HCT116 (cell line): ENCODE measurements at regions not wholly inside any gene's neighbourhood (a gene's known extent, or its start where the extent isn't known, plus 50 kb on each side); places are given as distances from the start of the nearest gene placed in this dataset.
A peak's percentile ranks its signal among the peaks of the same experiment; 100 is the strongest.

Experiments used
- CTCF ChIP-seq, 3 experiments: fragments of 200-600 bp in 1 of 3; sonication (generic) in 1 of 3; IDR thresholded peaks in 2 of 3; conservative IDR thresholded peaks in 1 of 3; 2 replicates each; pipeline ENCODE4 v1.5.1; 2012 to 2017; ENCODE audit warnings: low read depth in 2 of 3, low read length in 2 of 3, antibody characterized with exemption in 1 of 3, borderline replicate concordance in 1 of 3, control low read depth in 1 of 3, mild to moderate bottlenecking in 1 of 3, mixed read lengths in 1 of 3, mixed run types in 1 of 3, moderate library complexity in 1 of 3; ENCODE audit not compliant: insufficient read depth in 1 of 3
- EZH2 ChIP-seq: fragments of 200-600 bp; sonication (generic); IDR thresholded peaks from 2 replicates; pipeline ENCODE4 v1.6.1; 2017; ENCODE audit warnings: antibody characterized with exemption, mixed run types
- EZH2phosphoT487 ChIP-seq: fragments of 200-600 bp; IDR thresholded peaks from 2 replicates; pipeline ENCODE4 v1.6.1; 2018; ENCODE audit warnings: antibody characterized with exemption, borderline replicate concordance
- POLR2A ChIP-seq: IDR thresholded peaks from 2 replicates; pipeline ENCODE4 v1.7.0; 2011; ENCODE audit warnings: borderline replicate concordance; ENCODE audit not compliant: insufficient read depth, insufficient read length; ENCODE audit errors: extremely low read depth
- SRF ChIP-seq: IDR thresholded peaks from 2 replicates; pipeline ENCODE4 v1.6.1; 2012; ENCODE audit warnings: low read depth
- TF ChIP-seq, protein P1 (sequence below): IDR thresholded peaks from 2 replicates; pipeline ENCODE4 v1.6.1; 2012; ENCODE audit warnings: low read depth
- TF ChIP-seq, protein P2 (sequence below): IDR thresholded peaks from 2 replicates; pipeline ENCODE4 v1.6.1; 2012

- TF ChIP-seq, protein P1, sequence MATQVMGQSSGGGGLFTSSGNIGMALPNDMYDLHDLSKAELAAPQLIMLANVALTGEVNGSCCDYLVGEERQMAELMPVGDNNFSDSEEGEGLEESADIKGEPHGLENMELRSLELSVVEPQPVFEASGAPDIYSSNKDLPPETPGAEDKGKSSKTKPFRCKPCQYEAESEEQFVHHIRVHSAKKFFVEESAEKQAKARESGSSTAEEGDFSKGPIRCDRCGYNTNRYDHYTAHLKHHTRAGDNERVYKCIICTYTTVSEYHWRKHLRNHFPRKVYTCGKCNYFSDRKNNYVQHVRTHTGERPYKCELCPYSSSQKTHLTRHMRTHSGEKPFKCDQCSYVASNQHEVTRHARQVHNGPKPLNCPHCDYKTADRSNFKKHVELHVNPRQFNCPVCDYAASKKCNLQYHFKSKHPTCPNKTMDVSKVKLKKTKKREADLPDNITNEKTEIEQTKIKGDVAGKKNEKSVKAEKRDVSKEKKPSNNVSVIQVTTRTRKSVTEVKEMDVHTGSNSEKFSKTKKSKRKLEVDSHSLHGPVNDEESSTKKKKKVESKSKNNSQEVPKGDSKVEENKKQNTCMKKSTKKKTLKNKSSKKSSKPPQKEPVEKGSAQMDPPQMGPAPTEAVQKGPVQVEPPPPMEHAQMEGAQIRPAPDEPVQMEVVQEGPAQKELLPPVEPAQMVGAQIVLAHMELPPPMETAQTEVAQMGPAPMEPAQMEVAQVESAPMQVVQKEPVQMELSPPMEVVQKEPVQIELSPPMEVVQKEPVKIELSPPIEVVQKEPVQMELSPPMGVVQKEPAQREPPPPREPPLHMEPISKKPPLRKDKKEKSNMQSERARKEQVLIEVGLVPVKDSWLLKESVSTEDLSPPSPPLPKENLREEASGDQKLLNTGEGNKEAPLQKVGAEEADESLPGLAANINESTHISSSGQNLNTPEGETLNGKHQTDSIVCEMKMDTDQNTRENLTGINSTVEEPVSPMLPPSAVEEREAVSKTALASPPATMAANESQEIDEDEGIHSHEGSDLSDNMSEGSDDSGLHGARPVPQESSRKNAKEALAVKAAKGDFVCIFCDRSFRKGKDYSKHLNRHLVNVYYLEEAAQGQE: no peak
- TF ChIP-seq CTCF (IDR thresholded peaks at IDR 0.05 in 2 of 3, conservative IDR thresholded peaks at IDR 0.05 in 1 of 3; ENCODE audit: borderline replicate concordance in 1 of 3, insufficient read depth in 1 of 3, low read depth in 2 of 3, low read length in 2 of 3): peak; percentile 42 to 72 (median 53)
- TF ChIP-seq POLR2A: no peak
- TF ChIP-seq, protein P2, sequence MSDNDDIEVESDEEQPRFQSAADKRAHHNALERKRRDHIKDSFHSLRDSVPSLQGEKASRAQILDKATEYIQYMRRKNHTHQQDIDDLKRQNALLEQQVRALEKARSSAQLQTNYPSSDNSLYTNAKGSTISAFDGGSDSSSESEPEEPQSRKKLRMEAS: peak; percentile 28; the same call in 1 of the 2 replicates
- TF ChIP-seq EZH2phosphoT487: no peak
- no peak for TF ChIP-seq EZH2
- no peak for TF ChIP-seq SRF
Measured at GRCh38 chr2:19667085-19667484, 234.7 kb downstream of the TTC32 start.
